ENCODE measurements at regions not wholly inside any gene's neighbourhood (a gene's known extent, or its start where the extent isn't known, plus 50 kb on each side); places are given as distances from the start of the nearest gene placed in this dataset.

- DNase-seq (no peak), ATAC-seq (ENCODE audit: low read depth) (no peak)
- no peak overlapping the region for H3K4me3 Mint-ChIP-seq
- no peaks in the 10 kb centered on the region for H3K9me3 Mint-ChIP-seq
- H3K27me3 Mint-ChIP-seq = no peaks in the 10 kb centered on the region
- H3K4me1 Mint-ChIP-seq = no peaks in the 10 kb centered on the region
- POLR2A ChIA-PET = no interaction called here
- no peaks in the 10 kb centered on the region for H3K36me3 Mint-ChIP-seq
- H3K27ac Mint-ChIP-seq = no peak overlapping the region
Observed at GRCh38 chr11:91755526-91755925, 469.1 kb upstream of the FAT3 start.

- Mint-ChIP-seq H3K27ac (no peak overlapping the region), H3K36me3 (no peaks in the 10 kb centered on the region), H3K9me3 (peaks cover 2% of the 10 kb centered on the region), H3K27me3 (no peaks in the 10 kb centered on the region), H3K4me3 (no peak overlapping the region), H3K4me1 (no peaks in the 10 kb centered on the region)
- POLR2A ChIA-PET = no interaction called here
- DNase-seq = no peak
- no peak for ATAC-seq (ENCODE audit: low read depth)
Observed at GRCh38 chr11:91749251-91749650, 475.4 kb upstream of the FAT3 start.

- DNase-seq = no peak
- no peak overlapping the region for H3K4me3 Mint-ChIP-seq
- no peaks in the 10 kb centered on the region for H3K4me1 Mint-ChIP-seq
- H3K36me3 Mint-ChIP-seq = no peaks in the 10 kb centered on the region
- H3K27ac Mint-ChIP-seq = no peak overlapping the region
- POLR2A ChIA-PET = no interaction called here
- peaks cover 4% of the 10 kb centered on the region for H3K9me3 Mint-ChIP-seq
- ATAC-seq (ENCODE audit: low read depth) = no peak
- H3K27me3 Mint-ChIP-seq = no peaks in the 10 kb centered on the region
Observed at GRCh38 chr11:91742155-91742554, 482.5 kb upstream of the FAT3 start.

GRCh38 chr11:91731051-91731450 is 493.6 kb upstream of the FAT3 start:
- no peak overlapping the region for H3K4me3 Mint-ChIP-seq
- no peaks in the 10 kb centered on the region for H3K36me3 Mint-ChIP-seq
- no peak overlapping the region for H3K27ac Mint-ChIP-seq
- POLR2A ChIA-PET = no interaction called here
- no peaks in the 10 kb centered on the region for H3K4me1 Mint-ChIP-seq
- DNase-seq (no peak), ATAC-seq (ENCODE audit: low read depth) (no peak)
- no peaks in the 10 kb centered on the region for H3K27me3 Mint-ChIP-seq
- H3K9me3 Mint-ChIP-seq = peaks cover 11% of the 10 kb centered on the region

GRCh38 chr11:91730620-91731019 is 494.0 kb upstream of the FAT3 start:
- ATAC-seq (ENCODE audit: low read depth) = no peak
- Mint-ChIP-seq H3K36me3 (no peaks in the 10 kb centered on the region), H3K4me1 (no peaks in the 10 kb centered on the region), H3K4me3 (no peak overlapping the region), H3K27me3 (no peaks in the 10 kb centered on the region), H3K9me3 (peaks cover 9% of the 10 kb centered on the region), H3K27ac (no peak overlapping the region)
- POLR2A ChIA-PET = no interaction called here
- no peak for DNase-seq

GRCh38 chr11:91730057-91730456 is 494.6 kb upstream of the FAT3 start:
- DNase-seq = no peak
- POLR2A ChIA-PET = no interaction called here

GRCh38 chr11:91717169-91717568 is 507.4 kb upstream of the FAT3 start:
- peaks cover 2% of the 10 kb centered on the region for H3K9me3 Mint-ChIP-seq
- ATAC-seq (ENCODE audit: low read depth) (no peak), DNase-seq (no peak)
- H3K27ac Mint-ChIP-seq = no peak overlapping the region
- H3K4me1 Mint-ChIP-seq = no peaks in the 10 kb centered on the region
- POLR2A ChIA-PET = no interaction called here
- H3K36me3 Mint-ChIP-seq = no peaks in the 10 kb centered on the region
- no peaks in the 10 kb centered on the region for H3K27me3 Mint-ChIP-seq
- no peak overlapping the region for H3K4me3 Mint-ChIP-seq

More at GRCh38 chr11:91730057-91730456, 494.6 kb upstream of the FAT3 start:
- no peak for ATAC-seq (ENCODE audit: low read depth)
- H3K9me3 Mint-ChIP-seq = peaks cover 6% of the 10 kb centered on the region
- H3K4me1 Mint-ChIP-seq = no peaks in the 10 kb centered on the region
- no peaks in the 10 kb centered on the region for H3K36me3 Mint-ChIP-seq
- no peaks in the 10 kb centered on the region for H3K27me3 Mint-ChIP-seq
- H3K4me3 Mint-ChIP-seq = no peak overlapping the region
- no peak overlapping the region for H3K27ac Mint-ChIP-seq

- H3K4me1 Mint-ChIP-seq = no peaks in the 10 kb centered on the region
- no peaks in the 10 kb centered on the region for H3K27me3 Mint-ChIP-seq
- no peak overlapping the region for H3K4me3 Mint-ChIP-seq
- POLR2A ChIA-PET = no interaction called here
- H3K36me3 Mint-ChIP-seq = no peaks in the 10 kb centered on the region
- H3K27ac Mint-ChIP-seq = no peak overlapping the region
- peaks cover 3% of the 10 kb centered on the region for H3K9me3 Mint-ChIP-seq
- DNase-seq = no peak
- ATAC-seq (ENCODE audit: low read depth) = no peak
Observed at GRCh38 chr11:91707652-91708482, 516.8 kb upstream of the FAT3 start.

GRCh38 chr11:91703042-91703441 is 521.6 kb upstream of the FAT3 start:
- Mint-ChIP-seq H3K36me3 (no peaks in the 10 kb centered on the region), H3K4me1 (no peaks in the 10 kb centered on the region), H3K27me3 (no peaks in the 10 kb centered on the region), H3K27ac (no peak overlapping the region), H3K4me3 (no peak overlapping the region), H3K9me3 (peaks cover 2% of the 10 kb centered on the region)
- POLR2A ChIA-PET = no interaction called here
- DNase-seq = no peak
- no peak for ATAC-seq (ENCODE audit: low read depth)

- H3K4me3 Mint-ChIP-seq = no peak overlapping the region
- ATAC-seq (ENCODE audit: low read depth) = no peak
- H3K27me3 Mint-ChIP-seq = no peaks in the 10 kb centered on the region
Observed at GRCh38 chr11:91700854-91701253, 523.8 kb upstream of the FAT3 start.

GRCh38 chr11:91698845-91699244 is 525.8 kb upstream of the FAT3 start:
- Mint-ChIP-seq H3K4me3 (no peak overlapping the region), H3K9me3 (peaks cover 5% of the 10 kb centered on the region), H3K36me3 (no peaks in the 10 kb centered on the region), H3K27me3 (no peaks in the 10 kb centered on the region), H3K27ac (no peak overlapping the region), H3K4me1 (no peaks in the 10 kb centered on the region)
- POLR2A ChIA-PET = no interaction called here
- ATAC-seq (ENCODE audit: low read depth) (no peak), DNase-seq (no peak)

More at GRCh38 chr11:91700854-91701253, 523.8 kb upstream of the FAT3 start:
- Mint-ChIP-seq H3K4me1 (no peaks in the 10 kb centered on the region), H3K9me3 (peaks cover 2% of the 10 kb centered on the region), H3K36me3 (no peaks in the 10 kb centered on the region), H3K27ac (no peak overlapping the region)
- POLR2A ChIA-PET = no interaction called here
- DNase-seq = no peak

- Mint-ChIP-seq H3K36me3 (no peaks in the 10 kb centered on the region), H3K27ac (no peak overlapping the region), H3K9me3 (peaks cover 4% of the 10 kb centered on the region), H3K4me1 (no peaks in the 10 kb centered on the region), H3K4me3 (no peak overlapping the region), H3K27me3 (no peaks in the 10 kb centered on the region)
- ATAC-seq (ENCODE audit: low read depth) (no peak), DNase-seq (no peak)
- POLR2A ChIA-PET = no interaction called here
Observed at GRCh38 chr11:91694331-91694730, 530.3 kb upstream of the FAT3 start.

GRCh38 chr11:91691872-91692271 is 532.7 kb upstream of the FAT3 start:
- H3K4me1 Mint-ChIP-seq = no peaks in the 10 kb centered on the region
- no peak overlapping the region for H3K27ac Mint-ChIP-seq
- peaks cover 4% of the 10 kb centered on the region for H3K9me3 Mint-ChIP-seq
- no peak overlapping the region for H3K4me3 Mint-ChIP-seq
- no peak for DNase-seq
- POLR2A ChIA-PET = no interaction called here
- no peaks in the 10 kb centered on the region for H3K36me3 Mint-ChIP-seq
- no peaks in the 10 kb centered on the region for H3K27me3 Mint-ChIP-seq
- ATAC-seq (ENCODE audit: low read depth) = no peak

- Mint-ChIP-seq H3K4me1 (no peaks in the 10 kb centered on the region), H3K27ac (no peak overlapping the region), H3K27me3 (no peaks in the 10 kb centered on the region), H3K36me3 (no peaks in the 10 kb centered on the region), H3K9me3 (no peaks in the 10 kb centered on the region), H3K4me3 (no peak overlapping the region)
- POLR2A ChIA-PET = no interaction called here
- no peak for DNase-seq
- no peak for ATAC-seq (ENCODE audit: low read depth)
Observed at GRCh38 chr11:91688672-91689071, 535.9 kb upstream of the FAT3 start.

All from activated naive CD8-positive, alpha-beta T cell treated with anti-CD3 and anti-CD28 coated beads, Interleukin-2, amount 10 ng/mL, durations not matched to agents 7 days and 5 days (primary cell).